Panc1 (cell line): ENCODE measurements at regions not wholly inside any gene's neighbourhood (a gene's known extent, or its start where the extent isn't known, plus 50 kb on each side); places are given as distances from the start of the nearest gene placed in this dataset.

Experiments
- ATAC-seq: fragments of 200-7000 bp; cut with Tn5 transposase; 2 replicates; pipeline ENCODE4 v1.9.1; 2020; ENCODE audit warnings: mild to moderate bottlenecking, moderate library complexity
- BruUV-seq: library from RNA; stranded (reverse); fragments of 400-500 nt; replicated peaks from 2 replicates; lab custom pipeline; 2021; lab: Mats Ljungman, UMichigan
- CTCF ChIA-PET: fragments of 300-600 bp; sonication (Branson Sonifier 250); formaldehyde crosslinking; loops from one replicate; lab custom pipeline; 2022; ENCODE audit warnings: antibody characterized with exemption; lab: Charles Lee
- POLR2A ChIA-PET: fragments of 300-600 bp; sonication (Branson Sonifier 250); formaldehyde crosslinking; loops from one replicate; lab custom pipeline; 2022; ENCODE audit warnings: antibody characterized with exemption; lab: Charles Lee
- DNase-seq: peaks from one replicate; pipeline ENCODE4 v3.0.0-alpha.2; 2010; ENCODE audit warnings: low read depth, low spot score
- H3K27ac ChIP-seq: 2 replicates; pipeline ENCODE4 v1.5.1; 2011; ENCODE audit warnings: mild to moderate bottlenecking, low read length, inconsistent platforms
- H3K27me3 ChIP-seq: fragments of 200-500 bp; sonication (Bioruptor generic); 2 replicates; pipeline ENCODE4 v1.6.0; 2014; ENCODE audit warnings: low read length, inconsistent platforms; ENCODE audit not compliant: control insufficient read depth, insufficient read depth
- H3K36me3 ChIP-seq: fragments of 200-500 bp; sonication (Bioruptor generic); 2 replicates; pipeline ENCODE4 v1.5.1; 2014; ENCODE audit warnings: inconsistent platforms, mild to moderate bottlenecking, low read length, moderate library complexity; ENCODE audit not compliant: control insufficient read depth, insufficient read depth
- H3K4me1 ChIP-seq: 2 replicates; pipeline ENCODE4 v1.5.1; 2011; ENCODE audit warnings: inconsistent platforms, mild to moderate bottlenecking, low read length, moderate library complexity; ENCODE audit not compliant: control insufficient read depth, insufficient read depth
- H3K4me3 ChIP-seq, 2 experiments: 2 replicates each; pipeline ENCODE4 v1.5.1; 2011 to 2012; ENCODE audit warnings: low read depth in 2 of 2, low read length in 2 of 2, mild to moderate bottlenecking in 2 of 2, inconsistent platforms in 1 of 2, moderate library complexity in 1 of 2
- H3K9me3 ChIP-seq: fragments of 200-500 bp; sonication (Bioruptor generic); 2 replicates; pipeline ENCODE4 v1.5.1; 2014; ENCODE audit warnings: low read depth, mild to moderate bottlenecking, inconsistent platforms, low read length, moderate library complexity; ENCODE audit not compliant: control insufficient read depth, insufficient read depth
- POLR2AphosphoS5 ChIP-seq: IDR thresholded peaks from 2 replicates; pipeline ENCODE4 v1.6.1; 2012; ENCODE audit warnings: mild to moderate bottlenecking, low read depth, low read length, moderate library complexity
- SIN3A ChIP-seq: IDR thresholded peaks from 2 replicates; pipeline ENCODE4 v1.6.1; 2012; ENCODE audit warnings: low read depth, mild to moderate bottlenecking, low read length, moderate library complexity, borderline replicate concordance; ENCODE audit not compliant: insufficient read depth
- TCF7L2 ChIP-seq: IDR thresholded peaks from 2 replicates; pipeline ENCODE4 v1.6.1; 2011; ENCODE audit warnings: mild to moderate bottlenecking, low read depth, low read length, inconsistent platforms
- in situ Hi-C: cut with HindIII; loops from 2 replicates; pipeline ENCODE4 v1.10.0; 2016; ENCODE audit warnings: low sequenced_read_pairs, low pct_unique_long_range_greater_than_20kb
- intact Hi-C: fragments of 100-400 bp; cut with micrococcal nuclease; formaldehyde crosslinking; loops from one replicate; pipeline ENCODE4 v1.10.0; 2022; ENCODE audit not compliant: unreplicated experiment
- TF ChIP-seq, protein P1 (sequence below), 2 experiments: IDR thresholded peaks; 2 replicates each; pipeline ENCODE4 v1.6.1; 2011 to 2012; ENCODE audit warnings: low read depth in 2 of 2, control low read depth in 1 of 2, low read length in 1 of 2, mild to moderate bottlenecking in 1 of 2, moderate library complexity in 1 of 2; ENCODE audit not compliant: insufficient read depth in 1 of 2
- TF ChIP-seq, protein P2 (sequence below): fragments of 450-650 bp; IDR thresholded peaks from 2 replicates; pipeline ENCODE4 v1.5.1; 2017; ENCODE audit warnings: mild to moderate bottlenecking

DNA sequence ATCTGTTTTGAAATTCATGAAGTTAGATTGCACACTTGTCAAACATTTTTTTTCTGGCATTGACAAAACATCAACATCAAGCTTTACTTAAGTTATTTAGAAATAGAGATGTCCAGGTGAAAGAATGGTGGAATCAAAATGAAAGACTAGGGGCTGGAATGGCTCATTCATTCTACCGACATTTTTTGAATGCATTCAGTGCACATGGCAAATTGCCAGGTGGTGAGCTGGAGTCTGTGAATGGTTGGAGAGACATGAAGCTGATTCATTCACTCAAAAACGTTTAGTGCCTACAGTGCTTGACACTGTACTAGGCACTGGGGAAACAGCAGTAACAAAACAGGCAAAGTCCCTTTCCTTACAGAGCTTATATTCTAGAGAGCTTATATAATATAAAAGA is 292.4 kb downstream of the PPP1R2C start:
- BruUV-seq = no TSS peak
- Histone ChIP-seq H3K4me1 (no peaks in the 10 kb centered on the region), H3K36me3 (no peaks in the 10 kb centered on the region), H3K9me3 (no peaks in the 10 kb centered on the region), H3K27ac (no peak overlapping the region), H3K4me3 (no peak overlapping the region), H3K27me3 (no peaks in the 10 kb centered on the region)
- intact Hi-C loops (no loop called here), in situ Hi-C loops (no loop called here)
- TF ChIP-seq SIN3A (no peak), POLR2AphosphoS5 (no peak)
- POLR2A ChIA-PET = no interaction called here
- ATAC-seq = no peak
- CTCF ChIA-PET = no interaction called here
- DNase-seq = no peak

DNA sequence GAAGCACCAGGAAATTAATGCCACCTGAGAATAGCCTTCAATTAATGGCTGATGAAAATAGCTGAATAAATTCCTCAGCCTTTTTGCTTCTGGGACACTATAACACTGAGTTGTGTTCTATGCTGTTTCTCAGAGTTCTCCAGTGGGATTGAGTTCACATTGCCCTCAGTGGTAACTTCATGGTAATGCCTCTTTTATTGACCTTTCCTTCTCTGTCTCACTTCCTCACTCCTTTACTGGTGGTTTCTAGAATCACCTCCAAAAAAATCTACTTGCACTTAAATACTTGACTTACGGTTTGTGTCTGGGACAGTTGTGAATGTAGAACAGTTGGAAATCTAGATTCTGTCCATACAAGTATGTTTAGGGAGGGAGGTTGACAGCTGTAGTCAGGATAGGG is 293.7 kb downstream of the PPP1R2C start:
- intact Hi-C loops = no loop called here
- no peaks in the 10 kb centered on the region for H3K9me3 ChIP-seq
- no peak for ATAC-seq

DNA sequence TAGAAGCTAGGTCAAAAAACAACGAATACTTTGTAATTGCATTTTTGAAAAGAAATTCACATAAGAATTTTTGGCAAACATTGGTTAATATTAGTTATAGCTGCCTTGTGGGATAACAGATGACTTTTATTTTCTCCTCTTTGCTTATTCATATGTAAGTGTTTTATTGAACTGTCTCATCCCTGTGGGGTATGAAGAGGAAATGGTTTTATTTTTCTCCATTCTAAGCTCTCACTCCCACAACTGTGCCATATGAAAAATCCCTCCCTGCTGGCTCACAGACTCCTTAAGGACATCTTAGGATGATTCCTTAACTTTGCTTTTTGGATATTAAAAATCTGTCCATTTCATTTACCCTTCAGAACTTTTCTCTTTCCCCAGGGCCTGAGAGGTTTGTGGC is 300.6 kb downstream of the PPP1R2C start:
- Histone ChIP-seq H3K4me1 (no peaks in the 10 kb centered on the region), H3K27me3 (no peaks in the 10 kb centered on the region), H3K27ac (no peak overlapping the region), H3K4me3 (no peak overlapping the region), H3K9me3 (no peaks in the 10 kb centered on the region), H3K36me3 (no peaks in the 10 kb centered on the region)
- TF ChIP-seq TCF7L2 = no peak
- TF ChIP-seq POLR2AphosphoS5 = no peak
- TF ChIP-seq, protein P1, sequence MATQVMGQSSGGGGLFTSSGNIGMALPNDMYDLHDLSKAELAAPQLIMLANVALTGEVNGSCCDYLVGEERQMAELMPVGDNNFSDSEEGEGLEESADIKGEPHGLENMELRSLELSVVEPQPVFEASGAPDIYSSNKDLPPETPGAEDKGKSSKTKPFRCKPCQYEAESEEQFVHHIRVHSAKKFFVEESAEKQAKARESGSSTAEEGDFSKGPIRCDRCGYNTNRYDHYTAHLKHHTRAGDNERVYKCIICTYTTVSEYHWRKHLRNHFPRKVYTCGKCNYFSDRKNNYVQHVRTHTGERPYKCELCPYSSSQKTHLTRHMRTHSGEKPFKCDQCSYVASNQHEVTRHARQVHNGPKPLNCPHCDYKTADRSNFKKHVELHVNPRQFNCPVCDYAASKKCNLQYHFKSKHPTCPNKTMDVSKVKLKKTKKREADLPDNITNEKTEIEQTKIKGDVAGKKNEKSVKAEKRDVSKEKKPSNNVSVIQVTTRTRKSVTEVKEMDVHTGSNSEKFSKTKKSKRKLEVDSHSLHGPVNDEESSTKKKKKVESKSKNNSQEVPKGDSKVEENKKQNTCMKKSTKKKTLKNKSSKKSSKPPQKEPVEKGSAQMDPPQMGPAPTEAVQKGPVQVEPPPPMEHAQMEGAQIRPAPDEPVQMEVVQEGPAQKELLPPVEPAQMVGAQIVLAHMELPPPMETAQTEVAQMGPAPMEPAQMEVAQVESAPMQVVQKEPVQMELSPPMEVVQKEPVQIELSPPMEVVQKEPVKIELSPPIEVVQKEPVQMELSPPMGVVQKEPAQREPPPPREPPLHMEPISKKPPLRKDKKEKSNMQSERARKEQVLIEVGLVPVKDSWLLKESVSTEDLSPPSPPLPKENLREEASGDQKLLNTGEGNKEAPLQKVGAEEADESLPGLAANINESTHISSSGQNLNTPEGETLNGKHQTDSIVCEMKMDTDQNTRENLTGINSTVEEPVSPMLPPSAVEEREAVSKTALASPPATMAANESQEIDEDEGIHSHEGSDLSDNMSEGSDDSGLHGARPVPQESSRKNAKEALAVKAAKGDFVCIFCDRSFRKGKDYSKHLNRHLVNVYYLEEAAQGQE (IDR thresholded peaks at IDR 0.05; ENCODE audit: insufficient read depth in 1 of 2, low read depth in 2 of 2, low read length in 1 of 2) = no peak
- TF ChIP-seq, protein P2, sequence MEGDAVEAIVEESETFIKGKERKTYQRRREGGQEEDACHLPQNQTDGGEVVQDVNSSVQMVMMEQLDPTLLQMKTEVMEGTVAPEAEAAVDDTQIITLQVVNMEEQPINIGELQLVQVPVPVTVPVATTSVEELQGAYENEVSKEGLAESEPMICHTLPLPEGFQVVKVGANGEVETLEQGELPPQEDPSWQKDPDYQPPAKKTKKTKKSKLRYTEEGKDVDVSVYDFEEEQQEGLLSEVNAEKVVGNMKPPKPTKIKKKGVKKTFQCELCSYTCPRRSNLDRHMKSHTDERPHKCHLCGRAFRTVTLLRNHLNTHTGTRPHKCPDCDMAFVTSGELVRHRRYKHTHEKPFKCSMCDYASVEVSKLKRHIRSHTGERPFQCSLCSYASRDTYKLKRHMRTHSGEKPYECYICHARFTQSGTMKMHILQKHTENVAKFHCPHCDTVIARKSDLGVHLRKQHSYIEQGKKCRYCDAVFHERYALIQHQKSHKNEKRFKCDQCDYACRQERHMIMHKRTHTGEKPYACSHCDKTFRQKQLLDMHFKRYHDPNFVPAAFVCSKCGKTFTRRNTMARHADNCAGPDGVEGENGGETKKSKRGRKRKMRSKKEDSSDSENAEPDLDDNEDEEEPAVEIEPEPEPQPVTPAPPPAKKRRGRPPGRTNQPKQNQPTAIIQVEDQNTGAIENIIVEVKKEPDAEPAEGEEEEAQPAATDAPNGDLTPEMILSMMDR = no peak
- TF ChIP-seq SIN3A = no peak
- ATAC-seq (no peak), DNase-seq (no peak)
- in situ Hi-C loops = no loop called here
- POLR2A ChIA-PET = no interaction called here
- no TSS peak for BruUV-seq
- intact Hi-C loops = no loop called here
- CTCF ChIA-PET = no interaction called here

More for the DNA sequence above, 293.7 kb downstream of the PPP1R2C start:
- ChIA-PET POLR2A (no interaction called here), CTCF (no interaction called here)
- H3K36me3 ChIP-seq = no peaks in the 10 kb centered on the region
- H3K27me3 ChIP-seq = no peaks in the 10 kb centered on the region
- no peak for DNase-seq
- H3K4me1 ChIP-seq = no peaks in the 10 kb centered on the region
- in situ Hi-C loops = no loop called here
- no peak overlapping the region for H3K4me3 ChIP-seq
- no peak overlapping the region for H3K27ac ChIP-seq
- no peak for TF ChIP-seq SIN3A
- TF ChIP-seq POLR2AphosphoS5 = no peak
- TF ChIP-seq, protein P2 = no peak
- TF ChIP-seq TCF7L2 = no peak
- TF ChIP-seq, protein P1 (IDR thresholded peaks at IDR 0.05; ENCODE audit: insufficient read depth in 1 of 2, low read depth in 2 of 2, low read length in 1 of 2) = no peak
- no TSS peak for BruUV-seq
